ENCODE measurements at regions not wholly inside any gene's neighbourhood (a gene's known extent, or its start where the extent isn't known, plus 50 kb on each side); places are given as distances from the start of the nearest gene placed in this dataset.

- Histone ChIP-seq H3K4me3 (replicated peaks in 1 of 4; ENCODE audit: control extremely low read depth in 1 of 4, insufficient read depth in 1 of 4, low read depth in 3 of 4, low read length in 4 of 4) (no peak overlapping the region), H3K27me3 (ENCODE audit: control insufficient read depth, insufficient read depth, low read length) (no peaks in the 10 kb centered on the region), H2AFZ (ENCODE audit: low read length) (no peak overlapping the region), H3K4me2 (ENCODE audit: extremely low read depth, insufficient read depth, low read length) (no peak overlapping the region), H3K36me3 (ENCODE audit: control insufficient read depth, insufficient read depth, low read length) (no peaks in the 10 kb centered on the region), H3K4me1 (ENCODE audit: control insufficient read depth, extremely low read depth, insufficient read depth, low read length) (no peaks in the 10 kb centered on the region), H3K79me2 (ENCODE audit: control insufficient read depth, insufficient read depth, low read length) (no peaks in the 10 kb centered on the region), H4K20me1 (ENCODE audit: control insufficient read depth, extremely low read depth, insufficient read depth, low read length) (no peaks in the 10 kb centered on the region), H3K9me3 (ENCODE audit: control insufficient read depth, insufficient read depth, low read depth, low read length) (no peaks in the 10 kb centered on the region), H3K9ac (ENCODE audit: insufficient read depth, low read length) (no peak overlapping the region), H3K27ac (ENCODE audit: insufficient read depth, low read length) (no peak overlapping the region)
- TF ChIP-seq EZH2 (IDR thresholded peaks at IDR 0.05; ENCODE audit: low read length, missing control alignments), result no peak
- no peak for TF ChIP-seq CTCF (conservative IDR thresholded peaks at IDR 0.05 in 1 of 2, IDR thresholded peaks at IDR 0.05 in 1 of 2; ENCODE audit: low read depth in 1 of 2, low read length in 2 of 2)
- DNase-seq (ENCODE audit: low read depth in 2 of 2), result no peak
Observed at GRCh38 chr13:76330761-76331160, 555.4 kb downstream of the KCTD12 start.

- no peaks in the 10 kb centered on the region for H3K36me3 ChIP-seq (ENCODE audit: control insufficient read depth, insufficient read depth, low read length)
- H3K4me3 ChIP-seq (replicated peaks in 1 of 4; ENCODE audit: control extremely low read depth in 1 of 4, insufficient read depth in 1 of 4, low read depth in 3 of 4, low read length in 4 of 4), result no peak overlapping the region
- H3K4me1 ChIP-seq (ENCODE audit: control insufficient read depth, extremely low read depth, insufficient read depth, low read length), result no peaks in the 10 kb centered on the region
- no peak overlapping the region for H3K27ac ChIP-seq (ENCODE audit: insufficient read depth, low read length)
- DNase-seq (ENCODE audit: low read depth in 2 of 2), result no peak
- no peaks in the 10 kb centered on the region for H3K79me2 ChIP-seq (ENCODE audit: control insufficient read depth, insufficient read depth, low read length)
- no peaks in the 10 kb centered on the region for H3K9me3 ChIP-seq (ENCODE audit: control insufficient read depth, insufficient read depth, low read depth, low read length)
- no peak overlapping the region for H3K4me2 ChIP-seq (ENCODE audit: extremely low read depth, insufficient read depth, low read length)
- H4K20me1 ChIP-seq (ENCODE audit: control insufficient read depth, extremely low read depth, insufficient read depth, low read length), result no peaks in the 10 kb centered on the region
- TF ChIP-seq CTCF (conservative IDR thresholded peaks at IDR 0.05 in 1 of 2, IDR thresholded peaks at IDR 0.05 in 1 of 2; ENCODE audit: low read depth in 1 of 2, low read length in 2 of 2) (no peak), EZH2 (IDR thresholded peaks at IDR 0.05; ENCODE audit: low read length, missing control alignments) (no peak)
- no peak overlapping the region for H3K9ac ChIP-seq (ENCODE audit: insufficient read depth, low read length)
- H2AFZ ChIP-seq (ENCODE audit: low read length), result no peak overlapping the region
- no peaks in the 10 kb centered on the region for H3K27me3 ChIP-seq (ENCODE audit: control insufficient read depth, insufficient read depth, low read length)
Observed at GRCh38 chr13:76329866-76330580, 556.2 kb downstream of the KCTD12 start.

- H2AFZ ChIP-seq (ENCODE audit: low read length), result no peak overlapping the region
- H3K4me2 ChIP-seq (ENCODE audit: extremely low read depth, insufficient read depth, low read length), result no peak overlapping the region
- TF ChIP-seq EZH2 (IDR thresholded peaks at IDR 0.05; ENCODE audit: low read length, missing control alignments), result no peak
- no peak for TF ChIP-seq CTCF (conservative IDR thresholded peaks at IDR 0.05 in 1 of 2, IDR thresholded peaks at IDR 0.05 in 1 of 2; ENCODE audit: low read depth in 1 of 2, low read length in 2 of 2)
- no peak for DNase-seq (ENCODE audit: low read depth in 2 of 2)
- H3K4me1 ChIP-seq (ENCODE audit: control insufficient read depth, extremely low read depth, insufficient read depth, low read length), result no peaks in the 10 kb centered on the region
- H3K9ac ChIP-seq (ENCODE audit: insufficient read depth, low read length), result no peak overlapping the region
- H3K4me3 ChIP-seq (replicated peaks in 1 of 4; ENCODE audit: control extremely low read depth in 1 of 4, insufficient read depth in 1 of 4, low read depth in 3 of 4, low read length in 4 of 4), result no peak overlapping the region
- no peaks in the 10 kb centered on the region for H3K79me2 ChIP-seq (ENCODE audit: control insufficient read depth, insufficient read depth, low read length)
- H3K27ac ChIP-seq (ENCODE audit: insufficient read depth, low read length), result no peak overlapping the region
- H3K9me3 ChIP-seq (ENCODE audit: control insufficient read depth, insufficient read depth, low read depth, low read length), result no peaks in the 10 kb centered on the region
- no peaks in the 10 kb centered on the region for H3K27me3 ChIP-seq (ENCODE audit: control insufficient read depth, insufficient read depth, low read length)
- no peaks in the 10 kb centered on the region for H3K36me3 ChIP-seq (ENCODE audit: control insufficient read depth, insufficient read depth, low read length)
- no peaks in the 10 kb centered on the region for H4K20me1 ChIP-seq (ENCODE audit: control insufficient read depth, extremely low read depth, insufficient read depth, low read length)
Observed at GRCh38 chr13:76329004-76329403, 557.2 kb downstream of the KCTD12 start.

All from fibroblast of lung (primary cell).